ENCODE measurements at regions not wholly inside any gene's neighbourhood (a gene's known extent, or its start where the extent isn't known, plus 50 kb on each side); places are given as distances from the start of the nearest gene placed in this dataset.

- TF ChIP-seq FOXA1 (IDR thresholded peaks at IDR 0.05), result no peak
- TF ChIP-seq TARDBP (IDR thresholded peaks at IDR 0.05), result no peak
- no peak for TF ChIP-seq SP1 (IDR thresholded peaks at IDR 0.05)
- no peak for TF ChIP-seq BHLHE40 (IDR thresholded peaks at IDR 0.05; ENCODE audit: borderline replicate concordance)
- TF ChIP-seq SUZ12 (IDR thresholded peaks at IDR 0.05), result no peak
- no peak for TF ChIP-seq FOXK2 (IDR thresholded peaks at IDR 0.05)
- TF ChIP-seq CTBP1 (IDR thresholded peaks at IDR 0.05; ENCODE audit: borderline replicate concordance), result no peak
Measured at GRCh38 chr6:81925201-81925600, 172.7 kb upstream of the TENT5A start.
